HG02642 (cell line): ENCODE measurements at regions not wholly inside any gene's neighbourhood (a gene's known extent, or its start where the extent isn't known, plus 50 kb on each side); places are given as distances from the start of the nearest gene placed in this dataset.

Source experiments
- ATAC-seq: cut with Tn5 transposase; IDR thresholded peaks from one replicate; pipeline ENCODE4 v1.9.1; 2021; ENCODE audit warnings: mild to moderate bottlenecking; ENCODE audit not compliant: unreplicated experiment, poor library complexity

DNA sequence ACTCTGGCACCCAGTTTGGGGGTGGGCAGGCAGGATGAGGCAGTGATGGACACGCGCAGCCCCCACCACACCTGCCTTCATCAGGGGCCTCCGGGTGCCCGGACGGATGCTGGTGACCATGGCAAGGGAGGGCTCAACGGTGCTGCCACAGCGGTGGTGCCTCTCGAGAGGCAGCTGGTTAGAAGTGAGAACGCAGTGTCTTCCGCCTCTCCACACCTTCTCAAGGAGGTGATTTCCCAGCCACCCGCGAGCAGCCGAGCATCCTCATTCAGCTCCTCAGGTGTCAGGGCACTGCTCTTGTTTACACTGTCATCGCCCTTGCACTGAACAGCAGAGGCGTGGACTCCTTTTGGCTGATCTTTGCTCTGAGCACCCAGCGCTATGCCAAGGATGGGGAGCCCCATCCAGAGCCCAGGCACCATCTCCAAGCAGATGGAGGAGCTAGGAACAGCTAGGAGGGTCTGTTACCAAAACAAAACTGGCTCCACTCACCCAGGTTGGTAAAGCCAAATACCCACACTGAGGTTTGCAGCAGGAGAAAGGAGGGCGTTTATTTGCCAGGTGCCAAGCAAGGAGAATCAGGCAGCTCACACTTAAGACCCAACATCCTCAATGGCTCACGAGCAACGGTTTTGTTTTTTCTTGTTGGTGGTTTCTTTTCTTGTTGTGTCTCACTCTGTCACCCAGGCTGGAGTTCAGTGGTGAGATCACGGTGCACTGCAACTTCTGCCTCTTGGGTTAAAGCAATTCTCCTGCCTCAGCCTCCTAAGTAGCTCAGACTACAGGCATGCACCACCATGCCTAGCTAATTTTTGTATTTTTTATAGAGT, 174.3 kb upstream of the TNRC6C start:
- ATAC-seq: no peak

DNA sequence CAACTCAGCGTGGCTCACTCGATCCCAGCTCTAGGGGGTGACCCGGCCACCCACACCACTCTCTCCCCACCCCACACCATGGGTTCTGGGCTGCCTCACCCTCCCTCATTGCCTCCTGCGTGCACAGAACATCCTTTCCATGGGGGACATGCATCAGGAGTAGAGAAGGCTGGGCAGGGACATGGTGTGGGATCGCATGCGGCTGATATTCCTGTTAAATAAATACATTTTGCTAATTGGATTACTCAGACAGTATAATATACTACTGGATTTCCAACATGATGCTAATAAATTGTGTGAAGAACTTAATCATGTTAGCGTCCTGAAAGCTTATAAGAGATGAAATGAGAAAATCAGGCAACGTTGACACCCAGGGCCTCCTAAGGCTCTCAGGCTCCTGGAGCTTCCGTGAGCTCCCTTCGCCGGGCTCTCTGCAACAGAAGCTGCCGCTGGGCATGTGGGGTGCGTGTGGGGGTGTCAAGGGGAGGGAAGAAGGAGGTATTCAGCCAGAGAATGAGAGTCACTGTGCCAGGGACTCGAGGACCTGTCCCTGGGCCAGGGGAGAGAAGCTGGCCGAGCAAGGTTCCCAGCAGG, 173.1 kb upstream of the TNRC6C start:
- ATAC-seq: no peak

- ATAC-seq: no peak
These were observed 172.4 kb upstream of the TNRC6C start for GRCh38 chr17:77786090-77786489.

GRCh38 chr17:77786740-77787505, 171.6 kb upstream of the TNRC6C start:
- ATAC-seq: no peak

- no peak for ATAC-seq
These were observed 168.2 kb upstream of the TNRC6C start for GRCh38 chr17:77790143-77790829.

DNA sequence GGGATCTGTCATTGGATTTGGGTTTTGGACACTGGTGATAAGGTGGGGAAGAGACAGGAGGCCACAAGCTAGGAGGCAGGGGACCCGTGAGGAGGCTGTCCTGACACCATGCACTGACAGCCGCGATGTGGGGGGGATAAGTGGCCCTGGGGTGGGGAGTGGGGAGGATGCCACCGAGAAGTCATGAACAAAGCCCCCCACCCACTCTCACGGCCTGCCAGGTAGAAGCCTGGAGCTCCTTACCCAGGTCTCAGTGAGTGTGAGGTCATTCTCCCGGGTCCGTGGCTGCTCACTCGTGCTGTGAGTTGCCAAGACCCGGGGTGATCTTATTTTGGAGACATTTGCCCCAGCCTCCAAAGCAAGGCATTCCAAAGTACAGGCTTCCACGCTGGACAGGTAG, 165.9 kb upstream of the TNRC6C start:
- no peak for ATAC-seq

DNA sequence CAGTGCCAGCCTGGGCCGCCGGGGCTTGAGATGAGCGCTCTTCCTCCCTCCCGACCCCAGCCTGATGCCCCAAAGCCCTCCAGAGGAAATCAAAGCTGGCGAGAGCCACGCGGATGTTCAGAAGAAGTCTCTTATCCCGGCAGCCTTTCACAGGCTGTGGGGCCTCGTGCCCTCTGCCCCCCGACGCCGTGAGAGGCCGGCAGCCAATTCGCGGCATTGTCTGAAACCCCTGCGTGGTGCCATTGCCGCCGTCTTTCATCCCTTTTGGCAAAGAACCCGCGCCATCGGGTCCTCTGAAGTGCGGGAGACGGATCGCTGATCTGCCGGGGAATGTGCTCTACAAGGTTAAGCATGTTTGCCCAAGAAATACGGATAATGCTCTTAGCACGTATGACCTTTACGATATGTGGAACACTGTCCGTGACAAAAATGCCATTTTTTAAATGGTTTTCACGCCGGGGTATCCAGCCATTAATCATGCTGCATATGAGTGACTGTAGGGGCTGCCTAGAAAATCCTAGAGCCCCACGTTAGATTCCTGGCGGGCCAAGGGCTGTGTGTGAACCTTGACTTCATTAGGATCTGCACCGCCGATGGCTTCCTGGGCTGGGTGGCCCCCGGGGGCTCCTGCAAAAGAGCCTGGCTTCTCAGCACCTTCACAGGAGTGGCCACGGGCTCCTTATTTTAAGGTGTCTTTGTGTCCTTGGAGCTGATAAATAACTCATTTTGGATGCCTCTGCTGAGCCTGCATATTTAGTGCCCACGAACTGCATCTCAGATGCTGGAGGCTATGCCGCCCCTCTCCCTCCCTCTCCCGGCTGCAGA, 165.1 kb upstream of the TNRC6C start:
- no peak for ATAC-seq

DNA sequence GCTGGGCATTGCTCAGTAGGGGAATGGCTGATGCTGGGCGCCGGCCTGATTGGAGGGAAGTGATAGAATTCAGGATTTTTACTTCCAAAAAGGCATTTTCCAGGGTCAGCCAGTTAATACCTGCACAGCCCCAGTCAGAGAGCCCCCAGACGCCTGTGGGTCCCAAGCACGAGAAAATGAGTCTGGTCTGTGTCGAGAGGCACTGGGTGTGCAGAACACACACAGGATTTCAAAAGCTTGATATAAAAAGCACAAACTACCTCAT, 164.6 kb upstream of the TNRC6C start:
- ATAC-seq: no peak

DNA sequence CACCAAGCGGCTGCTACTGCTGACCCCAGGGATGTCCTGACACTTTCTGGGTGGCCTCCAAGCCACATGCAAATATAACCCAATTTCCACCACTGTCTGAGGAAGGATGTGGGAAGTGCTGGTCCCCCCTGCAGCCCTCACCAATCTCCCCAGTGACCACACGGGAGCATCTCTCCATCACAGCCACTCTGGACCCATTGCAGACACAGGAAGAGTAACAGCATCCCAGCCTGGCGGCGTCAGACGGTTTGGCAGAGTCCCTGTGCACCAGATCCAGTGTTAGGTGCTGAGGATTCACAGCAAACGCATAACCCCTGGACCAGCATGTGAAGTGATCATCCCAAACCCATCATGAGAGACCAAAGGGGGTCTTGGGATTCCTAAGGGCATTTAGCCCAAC, 163.7 kb upstream of the TNRC6C start:
- ATAC-seq: no peak

DNA sequence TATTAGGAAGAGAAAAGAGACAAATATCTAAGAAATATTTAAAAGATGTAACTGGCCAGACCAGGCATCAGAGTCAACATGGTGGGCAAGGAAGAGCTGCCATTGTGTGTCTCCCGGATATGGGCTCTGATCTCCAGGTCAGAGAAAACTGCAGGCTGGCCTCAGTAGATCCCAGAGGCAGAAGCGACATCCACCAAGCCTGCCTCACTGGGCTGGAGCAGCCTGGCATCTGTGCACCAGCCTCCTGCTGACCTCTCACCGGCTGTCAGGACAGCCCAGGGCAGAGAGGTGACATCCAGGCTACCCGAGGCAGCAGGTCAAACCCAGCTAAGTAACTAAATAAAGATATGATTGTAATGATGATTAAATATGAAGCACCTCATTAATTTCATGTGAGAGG, 162.8 kb upstream of the TNRC6C start:
- no peak for ATAC-seq

DNA sequence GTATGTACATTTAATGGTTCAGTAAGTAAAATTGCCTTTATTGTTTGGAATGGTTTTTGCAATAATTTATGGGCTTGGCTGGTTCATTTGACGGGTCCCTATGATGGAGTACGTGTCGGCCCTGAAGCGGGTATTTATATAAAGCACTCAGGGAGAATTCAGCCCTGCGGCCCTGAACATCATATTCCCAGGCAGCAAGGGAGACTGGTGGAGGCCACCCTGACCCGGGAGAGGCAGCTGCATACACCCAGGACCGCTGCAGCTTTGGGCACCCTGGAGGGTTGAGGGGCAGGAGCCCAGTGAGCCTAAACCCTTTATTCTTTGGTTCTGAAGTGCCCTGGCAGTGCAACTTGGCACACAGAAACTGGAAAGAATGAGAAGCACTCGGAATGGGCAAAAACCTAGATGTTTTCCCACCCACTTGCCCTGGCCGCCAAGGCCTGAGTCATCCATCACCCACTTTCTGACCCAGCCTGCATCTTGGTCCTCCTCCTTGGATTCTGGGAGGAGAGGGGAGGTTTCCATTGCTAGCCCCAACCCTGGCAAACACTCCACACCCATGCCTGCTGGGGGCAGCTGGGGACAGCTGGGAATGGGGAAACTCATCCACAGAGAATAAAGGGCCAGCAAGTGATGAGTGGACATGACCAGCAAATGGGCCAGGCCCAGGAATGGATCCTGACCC, 162.2 kb upstream of the TNRC6C start:
- no peak for ATAC-seq

GRCh38 chr17:77798031-77798430, 160.5 kb upstream of the TNRC6C start:
- ATAC-seq: no peak

DNA sequence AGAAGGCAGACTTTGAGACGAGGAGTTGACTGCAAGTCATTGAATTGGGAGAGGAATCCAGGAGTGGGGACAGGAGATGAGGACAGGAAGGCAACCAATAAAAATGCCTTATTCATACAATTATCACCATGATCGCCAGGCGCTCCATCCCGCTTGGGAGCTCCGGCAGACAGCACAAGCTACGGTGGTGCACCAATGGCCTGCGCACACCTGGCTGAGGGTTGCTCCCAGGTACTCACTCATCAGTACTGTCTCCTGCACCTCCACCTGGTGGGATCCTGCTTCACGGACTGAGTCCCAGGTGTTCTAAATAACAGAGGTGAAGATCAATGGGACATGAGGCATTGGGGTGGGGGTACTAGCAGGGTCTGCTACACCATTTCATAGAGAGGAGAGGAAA, 160.0 kb upstream of the TNRC6C start:
- ATAC-seq: no peak

GRCh38 chr17:77800816-77801215, 157.7 kb upstream of the TNRC6C start:
- no peak for ATAC-seq

DNA sequence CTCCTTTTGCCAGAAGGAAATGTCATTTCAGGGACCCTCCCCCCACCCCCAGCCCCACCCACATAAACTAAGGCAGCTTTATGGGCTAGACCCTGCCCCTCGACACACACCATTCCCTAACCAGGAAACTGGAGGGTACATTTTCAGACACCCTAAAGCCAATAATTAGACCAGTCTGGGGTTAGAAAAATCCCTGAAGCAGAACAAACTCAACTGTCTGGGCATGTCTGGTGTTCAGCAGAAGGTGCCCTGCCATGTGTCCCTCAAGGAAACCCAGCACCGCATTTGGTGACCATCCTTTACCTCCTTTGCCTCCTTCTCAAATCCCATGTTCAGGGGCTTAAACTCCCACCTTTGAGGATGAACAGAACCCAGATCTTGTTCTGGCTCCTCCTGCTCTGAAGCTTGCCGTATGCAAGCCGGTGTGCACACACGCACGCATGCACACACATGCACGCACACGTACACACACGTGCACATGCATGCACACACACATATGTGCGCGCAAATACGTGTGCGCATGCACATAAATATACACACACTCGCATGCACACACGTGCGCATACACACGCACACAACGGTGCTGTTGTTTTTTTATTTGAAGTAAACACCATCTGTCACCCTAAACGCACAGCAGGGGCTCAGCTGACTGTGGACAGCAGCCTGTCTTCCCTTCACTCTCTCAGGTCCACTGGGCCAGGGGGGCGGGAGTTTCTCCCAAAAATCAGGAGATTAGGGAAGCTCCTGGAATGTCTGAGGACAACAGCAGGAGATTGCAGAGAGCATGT, 156.8 kb upstream of the TNRC6C start:
- no peak for ATAC-seq

GRCh38 chr17:77802333-77802615, 156.2 kb upstream of the TNRC6C start:
- ATAC-seq: no peak

DNA sequence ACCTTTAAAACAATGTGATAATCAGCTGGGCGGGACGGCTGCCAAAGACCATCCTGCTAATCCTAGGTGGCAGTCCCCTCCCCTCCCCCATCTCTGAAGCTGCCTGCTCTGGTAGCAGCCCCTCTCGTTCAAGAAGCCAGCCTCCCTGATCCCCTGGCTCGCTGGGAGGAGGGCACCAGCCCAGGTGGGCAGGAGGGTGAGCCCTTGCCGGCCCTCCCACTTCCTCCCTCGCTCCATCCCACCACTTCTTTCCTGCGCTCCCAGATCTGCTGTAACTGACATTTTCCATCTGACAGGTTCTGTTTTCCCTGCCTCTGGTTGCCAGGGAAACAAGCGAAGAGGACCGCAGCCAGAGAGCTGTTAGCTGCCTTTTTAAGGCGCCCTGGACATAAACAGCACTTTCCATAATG, 155.7 kb upstream of the TNRC6C start:
- no peak for ATAC-seq

DNA sequence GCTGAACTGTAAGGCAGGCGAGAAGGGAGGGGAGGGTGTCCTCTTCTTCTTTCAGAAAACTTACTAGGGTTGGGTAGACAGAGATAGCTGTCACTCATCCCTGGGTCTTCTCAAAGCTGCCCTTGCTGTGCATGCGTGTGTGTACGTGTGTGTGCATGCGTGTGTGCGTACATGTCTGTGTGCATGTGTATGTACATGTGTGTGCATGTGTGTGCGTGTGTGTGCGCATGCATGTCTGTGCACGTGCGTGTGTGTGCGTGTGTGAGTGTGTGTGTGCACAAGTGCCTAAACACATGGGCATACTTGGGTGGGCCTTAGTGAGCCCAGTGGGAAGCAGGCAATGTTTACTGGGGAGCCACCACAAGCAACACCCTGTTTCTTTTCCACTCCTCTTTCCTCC, 154.8 kb upstream of the TNRC6C start:
- ATAC-seq: no peak

DNA sequence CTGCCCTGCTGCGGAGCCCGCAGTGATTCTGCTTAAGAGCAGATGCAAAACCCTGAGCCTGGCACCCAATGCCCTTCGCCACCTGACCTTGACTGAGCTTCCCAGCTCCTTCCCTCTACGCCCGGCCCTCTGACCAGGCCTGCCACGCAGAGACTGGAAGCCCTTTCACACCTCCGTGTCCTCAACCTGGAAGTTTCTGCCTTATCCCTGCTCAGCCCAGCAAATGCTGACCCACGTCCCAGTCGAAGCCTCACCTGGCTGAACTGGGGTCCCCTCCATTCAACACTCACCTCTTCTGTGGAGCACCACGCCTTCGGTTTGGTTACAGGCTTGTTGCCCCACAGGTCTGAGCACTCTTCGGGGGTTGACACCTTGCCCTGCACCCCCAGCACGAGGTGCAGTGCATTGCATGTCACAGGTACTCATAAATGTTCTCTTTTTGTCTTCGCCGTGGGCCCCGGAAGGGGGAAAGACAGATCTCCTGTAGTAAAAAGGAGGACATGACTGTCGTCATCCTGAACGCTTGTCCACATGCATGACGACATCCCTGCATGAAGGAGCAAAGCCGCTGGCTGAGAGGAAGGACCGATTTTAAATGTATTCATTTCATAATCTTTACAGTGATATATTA, 153.6 kb upstream of the TNRC6C start:
- no peak for ATAC-seq
